ACHN (cell line): ENCODE measurements at regions not wholly inside any gene's neighbourhood (a gene's known extent, or its start where the extent isn't known, plus 50 kb on each side); places are given as distances from the start of the nearest gene placed in this dataset.
"Not testable (repeated sequence)": the region's sequence is repeated elsewhere in the genome, so short reads cannot be mapped to it uniquely, and the experiment has no call there.

Experiments used
- DNase-seq: peaks from one replicate; pipeline ENCODE4 v3.0.0-alpha.2; 2015
- in situ Hi-C: cut with HindIII; loops from 2 replicates; pipeline ENCODE4 v1.10.0; 2017; ENCODE audit warnings: low sequenced_read_pairs, low pct_ligation_motif_present, low pct_unique_long_range_greater_than_20kb

DNA sequence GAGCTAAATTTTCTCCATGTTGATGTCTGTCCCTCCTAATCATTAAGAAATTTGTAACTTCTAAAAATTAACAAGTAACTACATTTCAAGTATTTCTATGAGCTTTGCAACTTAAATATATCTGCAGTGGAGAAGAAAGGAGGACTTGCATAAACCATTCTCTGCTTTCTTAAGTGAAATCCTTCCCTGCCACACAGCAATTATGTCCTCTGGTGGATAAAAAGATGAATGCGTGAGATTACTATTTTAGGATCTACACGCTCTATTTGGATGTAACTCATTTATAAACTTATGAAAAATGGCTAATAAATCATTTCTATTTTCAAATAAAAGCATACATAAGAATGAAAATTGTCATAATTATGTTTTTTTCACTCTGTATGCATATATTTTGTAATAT, 338.0 kb upstream of the PTCHD4 start:
- DNase-seq, result no peak
- in situ Hi-C loops, result no loop called here

DNA sequence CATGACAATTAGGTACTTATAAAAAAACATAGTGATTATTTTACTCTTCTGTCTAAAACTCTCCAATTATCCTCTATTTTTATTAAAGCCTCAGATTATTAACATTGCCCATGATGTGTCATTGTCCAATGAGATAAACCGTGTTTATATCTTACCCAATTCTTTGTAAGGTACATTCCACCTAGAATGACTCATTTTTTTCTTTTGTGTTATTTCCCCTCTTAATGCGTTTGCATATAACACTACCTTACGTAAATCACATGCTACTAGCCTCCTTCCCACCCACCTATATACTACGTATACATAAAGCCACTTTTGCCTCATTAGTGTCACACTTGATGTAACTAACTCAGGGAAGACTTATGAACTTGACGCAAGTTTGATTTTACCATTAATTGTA, 336.3 kb upstream of the PTCHD4 start:
- in situ Hi-C loops, result no loop called here
- DNase-seq, result no peak

DNA sequence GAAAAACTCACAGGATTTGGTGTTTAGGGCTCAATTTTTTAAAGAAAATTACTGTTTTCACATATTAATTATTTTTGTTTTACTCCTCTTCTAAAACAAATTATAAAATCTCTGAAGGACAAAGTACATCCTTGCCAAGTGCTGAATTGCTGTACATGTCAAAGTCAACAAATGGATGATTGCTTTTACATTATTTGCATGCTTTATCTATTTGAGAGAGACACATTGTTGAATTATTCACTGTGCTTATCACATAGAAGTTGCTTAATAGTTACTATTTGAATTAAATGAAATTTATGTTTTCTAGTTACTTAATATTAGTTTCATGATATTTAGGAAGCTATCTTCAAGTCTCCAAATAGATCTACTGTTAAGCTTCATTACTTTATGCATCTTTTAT, 318.6 kb upstream of the PTCHD4 start:
- DNase-seq, result no peak

DNA sequence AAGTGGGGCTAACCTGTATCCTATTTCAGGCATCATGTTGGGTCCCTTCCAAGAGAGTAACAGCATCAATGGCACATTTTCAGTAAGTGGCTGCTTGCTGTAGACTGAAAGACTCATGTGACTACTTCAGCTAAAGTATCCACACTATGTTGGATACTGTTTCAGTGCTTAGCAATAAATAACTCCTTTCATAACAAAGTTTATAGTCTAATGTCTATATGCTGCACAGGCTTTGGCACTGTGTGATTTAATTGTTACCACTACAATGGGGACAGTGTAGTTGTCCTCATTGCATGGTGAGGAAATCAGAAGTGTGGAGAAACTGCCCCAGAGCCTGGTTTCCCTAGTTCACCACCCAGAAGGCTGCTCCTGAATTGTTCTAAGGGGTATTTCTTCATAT, 318.0 kb upstream of the PTCHD4 start:
- in situ Hi-C loops, result no loop called here
- DNase-seq, result no peak

More for the DNA sequence above, 318.6 kb upstream of the PTCHD4 start:
- in situ Hi-C loops, result no loop called here

DNA sequence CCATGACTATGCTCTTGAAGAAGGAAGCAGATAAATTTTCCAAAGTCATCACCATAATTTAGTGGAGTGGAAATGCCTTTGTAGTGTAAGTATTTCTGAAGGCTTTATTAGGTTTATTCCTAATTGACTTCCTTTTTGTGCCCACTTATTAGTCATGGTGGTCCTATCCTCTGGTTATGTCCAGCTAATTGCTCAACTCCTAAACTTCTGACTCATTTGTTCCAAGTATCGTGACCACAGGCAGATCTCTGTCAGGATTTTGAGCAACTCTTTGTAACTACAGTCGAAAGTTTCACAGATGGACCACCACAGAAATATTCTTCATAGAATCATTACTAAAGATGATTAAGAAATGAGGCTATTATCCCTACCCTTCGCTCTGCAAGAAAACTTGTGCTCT, 315.6 kb upstream of the PTCHD4 start:
- in situ Hi-C loops, result no loop called here
- DNase-seq, result no peak

DNA sequence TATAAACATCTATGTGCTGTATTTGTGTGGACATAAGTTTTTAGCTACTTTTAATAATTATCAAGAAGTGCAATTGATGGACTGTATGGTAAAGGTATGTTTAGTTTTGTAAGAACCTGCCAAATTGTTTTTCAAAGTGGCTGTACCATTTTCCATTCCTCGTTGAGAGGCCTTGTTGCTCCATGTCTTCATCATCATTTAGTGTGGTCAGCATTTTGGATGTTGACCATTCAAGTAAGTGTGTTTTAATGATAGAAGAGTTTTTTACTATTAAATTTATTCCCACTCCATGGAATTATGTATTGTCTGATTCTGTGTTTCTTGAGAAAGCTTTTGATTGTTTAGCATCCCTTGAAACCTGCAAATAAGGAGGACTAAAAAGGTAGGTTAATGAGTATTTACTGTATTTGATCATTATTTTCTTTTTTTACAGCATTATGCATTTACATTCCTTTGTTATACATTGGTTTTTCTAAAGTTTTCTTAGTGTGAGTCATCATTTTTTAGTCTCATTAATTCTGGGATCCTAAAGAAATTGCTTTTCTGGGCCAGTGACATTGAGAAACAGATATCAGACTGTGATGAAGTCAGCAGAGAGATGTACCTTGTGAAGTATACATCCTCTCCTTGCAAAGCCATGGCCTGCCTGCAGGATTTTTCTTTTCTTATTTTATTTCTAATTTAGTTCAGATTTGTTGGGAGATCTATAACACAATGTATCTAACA, 312.8 kb upstream of the PTCHD4 start:
- in situ Hi-C loops, result no loop called here
- no peak for DNase-seq

DNA sequence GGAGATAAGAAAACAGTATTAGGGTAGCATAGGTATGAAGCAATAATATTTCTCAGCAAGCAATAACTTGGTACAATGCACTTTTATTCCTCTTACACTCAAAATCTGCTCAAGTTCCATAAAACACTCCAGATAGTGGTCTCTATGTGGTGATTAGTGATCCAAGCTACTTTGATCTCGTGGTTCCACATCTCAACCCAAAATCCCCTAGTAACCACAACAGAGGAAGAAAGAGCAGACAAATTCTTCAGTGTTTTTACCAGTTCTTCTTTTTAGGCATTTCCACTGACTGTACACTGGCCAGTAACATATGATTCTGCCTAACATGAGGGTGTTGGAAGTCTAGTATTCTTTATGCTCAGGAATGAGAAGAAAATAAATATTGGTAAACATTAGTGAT, 309.0 kb upstream of the PTCHD4 start:
- DNase-seq, result no peak
- in situ Hi-C loops, result no loop called here

DNA sequence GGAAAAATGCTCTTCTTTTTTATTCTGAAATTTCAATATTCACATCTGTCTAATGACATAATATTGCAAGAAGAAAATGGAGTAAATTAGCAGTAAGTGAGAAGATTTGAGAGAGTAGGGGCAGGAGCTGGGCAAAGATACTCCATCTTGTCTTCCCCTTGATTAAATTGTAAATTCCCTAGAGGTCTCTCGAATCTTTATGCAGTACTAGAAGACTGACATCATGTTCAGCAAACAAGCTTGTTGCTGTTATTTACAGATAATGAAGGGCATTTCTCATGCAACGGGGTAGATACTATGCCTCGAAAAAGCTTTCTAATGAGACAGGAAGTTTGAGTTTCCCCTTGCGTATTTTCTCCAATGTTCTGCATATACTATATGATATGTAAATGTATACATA, 306.9 kb upstream of the PTCHD4 start:
- no peak for DNase-seq
- in situ Hi-C loops, result no loop called here

DNA sequence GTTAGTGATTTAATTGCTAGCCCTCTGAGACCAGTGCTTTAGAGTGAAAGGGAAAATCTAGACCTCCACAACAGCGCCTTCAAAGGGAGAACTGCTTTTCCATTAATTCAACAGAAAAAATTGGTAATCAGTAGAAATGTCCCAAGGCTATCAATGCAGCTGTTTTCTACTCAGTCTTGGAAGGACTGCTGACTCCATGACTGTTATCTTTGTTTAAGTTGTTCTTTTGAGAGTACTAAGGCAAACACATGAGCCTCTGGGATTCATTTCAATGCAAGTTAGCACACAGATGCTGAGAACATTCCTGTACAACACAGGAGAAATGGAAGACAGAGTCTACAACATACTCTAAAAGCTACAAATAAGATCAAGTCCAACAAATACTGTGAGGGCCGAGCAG, 301.7 kb upstream of the PTCHD4 start:
- in situ Hi-C loops, result no loop called here
- no peak for DNase-seq

DNA sequence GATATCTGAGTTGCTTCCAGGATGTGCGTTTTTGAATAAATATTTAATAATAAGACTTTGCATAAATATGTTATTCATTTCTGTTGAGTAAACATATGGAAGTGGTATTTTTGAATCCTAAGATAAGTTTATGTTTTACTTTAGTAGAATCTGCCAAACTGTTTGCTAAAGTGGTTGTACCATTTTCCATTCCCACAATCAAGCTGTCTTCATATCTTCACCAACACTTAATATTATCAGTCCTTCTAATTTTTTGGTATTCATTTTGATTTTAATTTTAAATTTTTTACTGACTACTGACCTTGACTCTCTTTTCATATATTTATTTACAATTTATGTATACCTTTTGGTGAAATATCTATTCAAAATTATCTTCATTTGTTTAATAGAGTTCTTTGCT, 293.9 kb upstream of the PTCHD4 start:
- in situ Hi-C loops, result no loop called here
- DNase-seq, result no peak

DNA sequence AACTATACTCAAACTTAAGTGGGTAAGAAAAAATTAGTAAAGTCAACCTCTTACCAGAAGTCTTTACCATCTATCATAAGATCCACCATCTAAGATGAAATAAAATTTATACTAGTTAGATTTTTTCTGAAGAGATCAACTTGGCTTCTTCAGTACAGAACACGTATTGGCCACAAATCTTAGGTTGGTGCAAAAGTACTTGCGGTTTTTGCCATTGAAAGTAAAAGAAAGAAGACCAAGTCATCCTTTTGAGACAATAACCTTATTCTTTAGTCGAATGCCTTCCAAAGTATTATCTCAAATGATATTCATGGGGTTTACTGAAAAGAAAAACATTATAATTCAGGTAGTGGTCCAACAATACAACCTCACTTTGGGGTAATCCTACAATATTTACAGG, 292.6 kb upstream of the PTCHD4 start:
- in situ Hi-C loops, result no loop called here
- DNase-seq, result no peak

DNA sequence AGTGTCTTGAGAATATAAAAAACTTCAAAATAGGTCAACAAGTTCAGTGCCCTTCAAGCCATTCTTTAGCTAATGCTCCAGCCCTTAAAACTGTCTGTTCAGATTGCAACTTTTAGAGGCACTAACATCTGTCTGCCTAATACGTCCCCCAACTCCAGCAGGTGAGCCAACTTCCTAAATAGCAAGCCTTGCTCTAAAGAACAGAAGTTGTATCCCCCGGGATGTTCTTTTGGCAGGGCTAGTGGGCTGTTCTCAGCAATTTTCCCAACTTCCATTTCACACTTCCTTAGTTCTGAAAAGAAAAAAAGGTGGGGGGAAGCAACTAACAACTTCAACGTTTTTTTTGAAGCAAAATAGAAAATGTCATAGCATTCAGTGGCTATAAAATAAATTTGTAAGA, 290.0 kb upstream of the PTCHD4 start:
- in situ Hi-C loops, result no loop called here
- DNase-seq, result no peak

DNA sequence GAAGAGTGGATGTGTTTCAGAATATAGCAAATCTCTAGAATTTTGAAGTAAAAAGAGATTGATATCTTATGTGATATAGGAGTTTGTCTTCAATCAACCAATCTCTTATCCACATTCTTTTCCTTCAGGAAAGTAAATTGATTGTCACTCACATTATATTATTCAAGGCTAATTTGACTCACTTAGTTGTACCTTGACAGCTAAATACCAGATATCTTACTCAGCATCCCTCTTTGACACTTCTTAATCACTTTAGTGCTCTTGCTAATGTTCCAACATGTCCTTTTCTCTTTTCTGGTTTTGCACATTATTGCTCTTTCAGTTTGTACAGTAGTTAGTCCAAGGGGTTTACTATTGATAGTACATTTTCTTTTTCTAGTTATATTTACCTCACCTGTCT, 286.9 kb upstream of the PTCHD4 start:
- in situ Hi-C loops, result no loop called here
- DNase-seq, result no peak

DNA sequence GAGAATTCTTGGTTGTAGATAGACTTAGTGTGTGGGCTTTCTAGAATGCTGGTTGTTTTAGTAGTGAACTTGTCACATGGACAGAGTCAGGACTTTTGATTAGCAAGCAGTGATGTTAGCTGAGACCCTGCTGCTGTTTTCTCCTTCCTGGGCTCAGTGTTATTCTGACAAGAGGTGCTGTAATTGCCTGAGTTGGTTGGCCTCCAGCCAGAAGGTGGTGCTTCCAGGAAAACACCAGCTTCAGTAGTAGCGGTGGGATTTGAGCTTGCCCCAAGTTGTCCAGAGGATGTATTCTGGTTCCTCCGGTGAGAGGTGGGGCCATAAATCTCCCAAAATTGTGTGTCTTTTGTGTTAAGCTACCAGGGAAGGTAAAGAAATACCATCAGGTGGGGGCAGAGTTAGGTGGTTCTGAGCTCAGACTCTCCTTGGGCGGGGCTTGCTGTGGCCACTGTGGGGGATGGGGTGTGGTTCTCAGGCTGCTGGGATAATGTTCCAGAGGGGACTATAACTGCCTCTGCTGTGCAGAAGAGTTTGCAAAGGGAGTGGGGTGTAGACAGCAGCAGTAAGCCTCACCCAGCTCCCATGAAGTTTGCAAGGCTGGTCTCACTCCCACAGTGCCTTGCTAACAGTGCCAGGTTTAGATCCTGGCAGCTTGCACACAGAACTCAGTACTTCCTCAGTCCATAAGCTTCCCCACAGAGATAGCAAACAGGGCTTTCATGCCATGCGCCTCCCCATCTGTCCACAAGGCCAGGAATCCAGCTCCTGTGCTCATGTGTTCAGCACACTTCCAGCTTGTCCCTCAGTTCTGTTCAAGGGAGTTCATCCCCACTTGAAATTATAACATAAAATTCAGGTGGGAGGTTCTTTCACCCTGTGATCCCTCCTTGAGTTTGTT, 278.4 kb upstream of the PTCHD4 start:
- DNase-seq, result no peak
- in situ Hi-C loops, result no loop called here

DNA sequence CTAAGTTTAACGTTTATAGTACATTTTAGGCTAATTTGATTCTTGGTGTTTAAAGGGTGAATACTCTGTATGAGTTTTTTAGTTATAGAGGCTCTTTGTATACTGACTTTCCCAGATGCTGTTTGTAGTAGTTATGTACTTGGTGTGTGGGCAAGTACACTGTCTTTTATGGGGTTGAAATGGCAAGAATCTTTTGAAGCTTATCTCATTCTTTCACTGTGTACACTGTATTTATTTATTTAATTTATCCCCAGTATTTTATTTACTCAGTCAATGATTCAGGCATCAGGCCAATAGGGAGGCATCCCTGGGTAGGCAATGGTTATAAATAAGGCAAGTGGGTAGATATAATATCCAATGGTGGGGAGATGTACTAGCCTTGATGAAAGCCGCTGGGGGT, 277.0 kb upstream of the PTCHD4 start:
- no peak for DNase-seq
- in situ Hi-C loops, result no loop called here

DNA sequence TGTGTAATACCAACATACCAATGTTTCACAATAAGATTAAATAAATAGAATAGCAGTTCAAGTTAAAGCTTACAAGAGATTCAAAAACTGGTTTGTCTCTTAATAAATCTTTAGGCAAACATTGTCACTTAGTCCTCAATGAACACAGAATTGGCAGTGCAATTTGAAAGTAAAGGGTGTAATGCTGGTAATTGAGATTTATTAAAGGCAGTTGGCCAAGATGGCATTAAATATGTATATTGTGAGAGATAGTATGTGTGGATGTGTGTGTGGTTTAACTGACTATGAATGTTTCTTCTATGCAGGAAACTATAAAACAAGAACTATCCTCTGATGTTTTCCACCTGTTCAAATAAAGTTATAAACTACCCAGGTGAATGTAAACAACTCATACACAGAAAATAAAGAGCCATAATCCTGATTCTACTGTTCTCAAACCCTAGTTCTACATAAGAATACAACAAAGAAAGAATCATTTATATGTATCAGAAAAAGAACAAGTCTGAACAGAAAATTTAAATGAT, 267.9 kb upstream of the PTCHD4 start:
- in situ Hi-C loops, result no loop called here
- DNase-seq, result no peak

DNA sequence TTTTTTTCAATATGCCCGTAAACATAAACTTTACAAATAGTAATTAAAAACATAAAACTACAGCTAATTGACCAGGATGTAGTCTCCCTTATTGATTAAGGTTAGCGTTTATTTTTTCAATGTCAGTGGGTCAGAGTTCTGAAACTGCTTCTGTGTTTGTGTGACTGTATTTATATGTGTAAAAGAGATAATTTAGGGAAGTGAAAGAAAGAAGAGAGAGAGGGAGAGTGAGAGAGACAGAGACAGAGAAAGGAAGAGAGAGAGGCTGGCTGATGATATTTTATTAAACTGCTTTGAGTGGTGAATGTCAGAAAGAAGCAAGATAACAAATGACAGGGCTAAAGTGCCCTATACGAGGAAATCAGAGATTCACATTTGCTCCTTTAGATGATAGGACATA, 266.1 kb upstream of the PTCHD4 start:
- in situ Hi-C loops, result no loop called here
- no peak for DNase-seq

DNA sequence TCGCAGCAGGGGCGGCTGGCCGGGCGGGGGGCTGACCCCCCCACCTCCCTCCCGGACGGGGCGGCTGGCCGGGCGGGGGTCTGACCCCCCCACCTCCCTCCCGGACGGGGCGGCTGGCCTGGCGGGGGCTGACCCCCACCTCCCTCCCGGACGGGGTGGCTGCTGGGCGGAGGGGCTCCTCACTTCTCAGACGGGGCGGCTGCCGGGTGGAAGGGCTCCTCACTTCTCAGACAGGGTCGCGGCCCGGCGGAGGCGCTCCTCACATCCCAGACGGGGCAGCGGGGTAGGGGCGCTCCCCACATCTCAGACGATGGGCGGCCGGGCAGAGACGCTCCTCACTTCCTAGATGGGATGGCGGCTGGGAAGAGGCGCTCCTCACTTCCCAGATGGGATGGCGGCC, 260.2 kb upstream of the PTCHD4 start:
- DNase-seq, in situ Hi-C loops: not testable (repeated sequence)

DNA sequence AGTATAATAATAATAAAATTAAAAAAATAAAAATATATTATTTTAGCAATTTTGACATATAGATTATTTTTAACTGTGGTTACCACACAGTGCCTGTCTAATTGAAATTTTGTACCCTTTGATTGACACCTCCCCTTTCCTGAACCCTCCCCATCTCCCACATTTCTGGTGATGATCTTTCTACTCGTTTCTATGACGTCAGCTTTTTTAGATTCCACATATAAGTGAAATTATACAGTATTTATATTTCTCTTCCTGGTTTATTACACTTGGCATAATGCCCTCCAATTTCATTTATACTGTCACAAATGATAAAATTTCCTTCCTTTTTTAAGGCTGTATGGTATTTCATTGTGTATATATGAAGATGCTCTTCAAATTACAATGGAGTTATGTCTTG, 258.1 kb upstream of the PTCHD4 start:
- in situ Hi-C loops, result no loop called here
- no peak for DNase-seq

DNA sequence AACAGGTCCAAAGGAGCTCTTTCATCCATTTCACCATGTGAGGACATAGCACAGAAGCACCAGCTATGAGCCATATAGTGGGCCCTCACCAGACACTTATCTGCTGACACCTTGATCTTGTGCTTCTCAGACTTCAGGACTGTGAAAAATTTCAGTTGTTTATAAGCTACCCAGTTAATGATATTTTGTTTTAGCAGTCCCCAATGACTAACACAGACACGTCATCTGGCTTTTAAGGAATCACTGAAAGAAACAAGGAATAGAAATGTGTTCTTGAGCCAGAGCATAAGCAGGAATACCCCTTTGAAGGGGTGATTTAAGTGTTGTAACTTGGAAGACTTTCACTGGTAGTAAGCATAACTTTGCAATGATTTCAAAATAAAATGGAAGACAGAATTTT, 214.7 kb upstream of the PTCHD4 start:
- in situ Hi-C loops, result no loop called here
- no peak for DNase-seq
